ENCODE measurements at regions not wholly inside any gene's neighbourhood (a gene's known extent, or its start where the extent isn't known, plus 50 kb on each side); places are given as distances from the start of the nearest gene placed in this dataset.

GRCh38 chr20:4332121-4332860 lies 83.2 kb upstream of the ADRA1D start:
- FAIRE-seq (no peak), DNase-seq (ENCODE audit: insufficient read length, low spot score) (no peak)
- TF ChIP-seq CTCF (IDR thresholded peaks at IDR 0.05; ENCODE audit: insufficient read depth, missing control alignments): no peak

GRCh38 chr20:4330011-4330410 lies 80.9 kb upstream of the ADRA1D start:
- DNase-seq (ENCODE audit: insufficient read length, low spot score) (no peak), FAIRE-seq (no peak)
- TF ChIP-seq CTCF (IDR thresholded peaks at IDR 0.05; ENCODE audit: insufficient read depth, missing control alignments): no peak

GRCh38 chr20:4329232-4329631 lies 80.1 kb upstream of the ADRA1D start:
- TF ChIP-seq CTCF (IDR thresholded peaks at IDR 0.05; ENCODE audit: insufficient read depth, missing control alignments): no peak
- DNase-seq (ENCODE audit: insufficient read length, low spot score): no peak
- FAIRE-seq: no peak

- DNase-seq (ENCODE audit: insufficient read length, low spot score) (no peak), FAIRE-seq (no peak)
- no peak for TF ChIP-seq CTCF (IDR thresholded peaks at IDR 0.05; ENCODE audit: insufficient read depth, missing control alignments)
Observed at GRCh38 chr20:4328541-4328940, 79.5 kb upstream of the ADRA1D start.

GRCh38 chr20:4327956-4328355 lies 78.9 kb upstream of the ADRA1D start:
- FAIRE-seq (no peak), DNase-seq (ENCODE audit: insufficient read length, low spot score) (no peak)
- no peak for TF ChIP-seq CTCF (IDR thresholded peaks at IDR 0.05; ENCODE audit: insufficient read depth, missing control alignments)

- no peak for TF ChIP-seq CTCF (IDR thresholded peaks at IDR 0.05; ENCODE audit: insufficient read depth, missing control alignments)
- FAIRE-seq: no peak
- no peak for DNase-seq (ENCODE audit: insufficient read length, low spot score)
Observed at GRCh38 chr20:4326195-4327065, 77.3 kb upstream of the ADRA1D start.
